ENCODE measurements at regions not wholly inside any gene's neighbourhood (a gene's known extent, or its start where the extent isn't known, plus 50 kb on each side); places are given as distances from the start of the nearest gene placed in this dataset.

GRCh38 chr2:239903210-239903609 lies 121.9 kb downstream of the NDUFA10 start:
- TF ChIP-seq ZFP30 (CRISPR knock-in tag; IDR thresholded peaks at IDR 0.05) = no peak
- TF ChIP-seq ZNF70 (CRISPR knock-in tag; IDR thresholded peaks at IDR 0.05) = no peak
- TF ChIP-seq TOX (CRISPR knock-in tag; IDR thresholded peaks at IDR 0.05; ENCODE audit: borderline replicate concordance) = no peak
- no peak for TF ChIP-seq TCF4 (CRISPR knock-in tag; IDR thresholded peaks at IDR 0.05; ENCODE audit: borderline replicate concordance)
- TF ChIP-seq PPARA (CRISPR knock-in tag; IDR thresholded peaks at IDR 0.05; ENCODE audit: borderline replicate concordance) = no peak
- TF ChIP-seq CSDC2 (CRISPR knock-in tag; IDR thresholded peaks at IDR 0.05) = no peak
- no peak for TF ChIP-seq TSHZ2 (CRISPR knock-in tag; IDR thresholded peaks at IDR 0.05)
- no peak for ATAC-seq

- TF ChIP-seq ZNF70 (CRISPR knock-in tag; IDR thresholded peaks at IDR 0.05) (no peak), POU6F1 (CRISPR knock-in tag; IDR thresholded peaks at IDR 0.05; ENCODE audit: borderline replicate concordance, low read depth) (no peak), ESRRG (CRISPR knock-in tag; IDR thresholded peaks at IDR 0.05) (no peak), CREB5 (CRISPR knock-in tag; IDR thresholded peaks at IDR 0.05; ENCODE audit: low read depth) (no peak), SNAI2 (CRISPR knock-in tag; IDR thresholded peaks at IDR 0.05) (no peak), TCF4 (CRISPR knock-in tag; IDR thresholded peaks at IDR 0.05; ENCODE audit: borderline replicate concordance) (no peak), RARB (CRISPR knock-in tag; IDR thresholded peaks at IDR 0.05) (no peak), GLIS3 (CRISPR knock-in tag; IDR thresholded peaks at IDR 0.05) (no peak), ZFP3 (CRISPR knock-in tag; IDR thresholded peaks at IDR 0.05) (no peak), ISL1 (CRISPR knock-in tag; IDR thresholded peaks at IDR 0.05) (no peak), ARNTL (CRISPR knock-in tag; IDR thresholded peaks at IDR 0.05; ENCODE audit: borderline replicate concordance, low read depth) (no peak), PATZ1 (CRISPR knock-in tag; IDR thresholded peaks at IDR 0.05; ENCODE audit: borderline replicate concordance) (no peak), PPARA (CRISPR knock-in tag; IDR thresholded peaks at IDR 0.05; ENCODE audit: borderline replicate concordance) (no peak)
- no peak for ATAC-seq
Observed at GRCh38 chr2:239902749-239903201, 122.4 kb downstream of the NDUFA10 start.

GRCh38 chr2:239898292-239898925 lies 126.7 kb downstream of the NDUFA10 start:
- ATAC-seq = no peak
- TF ChIP-seq ZC3H10 (CRISPR knock-in tag; IDR thresholded peaks at IDR 0.05) = no peak
- no peak for TF ChIP-seq TOX (CRISPR knock-in tag; IDR thresholded peaks at IDR 0.05; ENCODE audit: borderline replicate concordance)
- no peak for TF ChIP-seq ZNF70 (CRISPR knock-in tag; IDR thresholded peaks at IDR 0.05)
- TF ChIP-seq BACH2 (CRISPR knock-in tag; IDR thresholded peaks at IDR 0.05; ENCODE audit: borderline replicate concordance) = no peak
- TF ChIP-seq ESRRG (CRISPR knock-in tag; IDR thresholded peaks at IDR 0.05) = no peak
- no peak for TF ChIP-seq ZNF565 (CRISPR knock-in tag; conservative IDR thresholded peaks at IDR 0.05; ENCODE audit: low read depth)
- TF ChIP-seq SNAI2 (CRISPR knock-in tag; IDR thresholded peaks at IDR 0.05) = no peak
- no peak for TF ChIP-seq ZNF8 (CRISPR knock-in tag; IDR thresholded peaks at IDR 0.05)
- no peak for TF ChIP-seq TCF4 (CRISPR knock-in tag; IDR thresholded peaks at IDR 0.05; ENCODE audit: borderline replicate concordance)
- TF ChIP-seq ISL1 (CRISPR knock-in tag; IDR thresholded peaks at IDR 0.05) = no peak
- no peak for TF ChIP-seq ZFP3 (CRISPR knock-in tag; IDR thresholded peaks at IDR 0.05)
- TF ChIP-seq PATZ1 (CRISPR knock-in tag; IDR thresholded peaks at IDR 0.05; ENCODE audit: borderline replicate concordance) = no peak
- no peak for TF ChIP-seq RARB (CRISPR knock-in tag; IDR thresholded peaks at IDR 0.05)
- no peak for TF ChIP-seq CSDC2 (CRISPR knock-in tag; IDR thresholded peaks at IDR 0.05)
- no peak for TF ChIP-seq OSR1 (CRISPR knock-in tag; IDR thresholded peaks at IDR 0.05)
- no peak for TF ChIP-seq POU6F1 (CRISPR knock-in tag; IDR thresholded peaks at IDR 0.05; ENCODE audit: borderline replicate concordance, low read depth)
- no peak for TF ChIP-seq TSHZ2 (CRISPR knock-in tag; IDR thresholded peaks at IDR 0.05)
- TF ChIP-seq ARNTL (CRISPR knock-in tag; IDR thresholded peaks at IDR 0.05; ENCODE audit: borderline replicate concordance, low read depth) = no peak
